Astrocyte of the cerebellum (primary cell): ENCODE measurements at regions not wholly inside any gene's neighbourhood (a gene's known extent, or its start where the extent isn't known, plus 50 kb on each side); places are given as distances from the start of the nearest gene placed in this dataset.

ENCODE experiments used
- DNase-seq: peaks from one replicate; pipeline ENCODE4 v3.0.0-alpha.2; 2011; ENCODE audit warnings: low read depth
- H3K4me3 ChIP-seq: 2 replicates; pipeline ENCODE4 v1.5.1; 2011; ENCODE audit warnings: mild to moderate bottlenecking, low read depth, low read length, moderate library complexity
- CTCF ChIP-seq: IDR thresholded peaks from 2 replicates; pipeline ENCODE4 v1.5.1; 2012; ENCODE audit warnings: low read length, low read depth, moderate library complexity, mild to moderate bottlenecking; ENCODE audit errors: missing control alignments
- in situ Hi-C: cut with HindIII; loops from 2 replicates; pipeline ENCODE4 v1.10.0; 2017; ENCODE audit warnings: low sequenced_read_pairs

GRCh38 chr9:135330685-135331590 lies 148.6 kb upstream of the PPP1R26 start:
- TF ChIP-seq CTCF = no peak
- no peak for DNase-seq
- H3K4me3 ChIP-seq = no peak overlapping the region
- in situ Hi-C loops = no loop called here

GRCh38 chr9:135332516-135332915 lies 147.1 kb upstream of the PPP1R26 start:
- no peak for DNase-seq
- no peak for TF ChIP-seq CTCF
- in situ Hi-C loops = no loop called here
- no peak overlapping the region for H3K4me3 ChIP-seq

GRCh38 chr9:135332979-135333748 lies 146.4 kb upstream of the PPP1R26 start:
- H3K4me3 ChIP-seq = no peak overlapping the region
- in situ Hi-C loops = no loop called here
- DNase-seq = no peak
- TF ChIP-seq CTCF = no peak

GRCh38 chr9:135334953-135335460 lies 144.6 kb upstream of the PPP1R26 start:
- no peak overlapping the region for H3K4me3 ChIP-seq
- no peak for TF ChIP-seq CTCF
- in situ Hi-C loops = no loop called here
- DNase-seq = no peak

- TF ChIP-seq CTCF = no peak
- no peak overlapping the region for H3K4me3 ChIP-seq
- no peak for DNase-seq
- in situ Hi-C loops = no loop called here
Observed at GRCh38 chr9:135335691-135336181, 143.8 kb upstream of the PPP1R26 start.

- TF ChIP-seq CTCF = no peak
- no peak for DNase-seq
- in situ Hi-C loops = no loop called here
- no peak overlapping the region for H3K4me3 ChIP-seq
Observed at GRCh38 chr9:135336722-135337527, 142.7 kb upstream of the PPP1R26 start.
